Neural cell (in vitro differentiated cells): ENCODE measurements at regions not wholly inside any gene's neighbourhood (a gene's known extent, or its start where the extent isn't known, plus 50 kb on each side); places are given as distances from the start of the nearest gene placed in this dataset.

Experiments
- CTCF ChIP-seq: fragments of 450-650 bp; IDR thresholded peaks from 2 replicates; pipeline ENCODE4 v1.5.1; 2014; ENCODE audit warnings: antibody characterized with exemption, mild to moderate bottlenecking, moderate library complexity; ENCODE audit not compliant: poor library complexity, severe bottlenecking
- EZH2 ChIP-seq: fragments of 200-600, 300-800 bp; shearing (Covaris generic), sonication (generic); IDR thresholded peaks from 2 replicates; pipeline ENCODE4 v1.6.1; 2014; ENCODE audit warnings: antibody characterized with exemption, low read length, borderline replicate concordance, mild to moderate bottlenecking; ENCODE audit not compliant: insufficient read depth, poor library complexity, severe bottlenecking
- POLR2AphosphoS5 ChIP-seq: IDR thresholded peaks from 2 replicates; pipeline ENCODE4 v1.6.1; 2012
- SMC3 ChIP-seq: fragments of 450-650 bp; conservative IDR thresholded peaks from 2 replicates; pipeline ENCODE4 v1.6.1; 2014; ENCODE audit warnings: antibody characterized with exemption, mild to moderate bottlenecking, moderate library complexity; ENCODE audit not compliant: poor library complexity
- TAF1 ChIP-seq: IDR thresholded peaks from 2 replicates; pipeline ENCODE4 v1.6.1; 2012; ENCODE audit warnings: low read depth

DNA sequence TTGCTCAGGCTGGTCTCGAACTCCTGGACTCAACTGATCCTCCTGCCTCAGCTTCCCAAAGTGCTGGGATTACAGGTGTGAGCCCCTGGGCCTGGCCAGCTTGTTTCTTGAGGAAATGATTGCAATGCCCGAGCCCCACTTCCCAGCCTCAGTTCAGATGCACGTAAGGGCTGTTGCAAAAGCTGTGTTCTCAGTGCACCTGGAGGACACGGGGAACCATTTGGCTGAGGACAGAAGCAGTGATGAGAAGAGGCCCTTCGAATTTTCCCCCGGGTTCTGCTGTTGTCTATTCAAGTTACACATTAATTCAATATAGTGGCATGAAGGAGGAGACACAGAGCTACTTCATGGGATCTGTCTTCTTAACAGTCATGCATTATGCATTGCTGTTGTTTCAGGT lies 78.8 kb upstream of the WDR26 start:
- TF ChIP-seq SMC3 (no peak), CTCF (no peak), POLR2AphosphoS5 (no peak), TAF1 (no peak), EZH2 (no peak)
